HUES48 (cell line): ENCODE measurements at regions not wholly inside any gene's neighbourhood (a gene's known extent, or its start where the extent isn't known, plus 50 kb on each side); places are given as distances from the start of the nearest gene placed in this dataset.
"Not testable (repeated sequence)": the region's sequence is repeated elsewhere in the genome, so short reads cannot be mapped to it uniquely, and the experiment has no call there.

Source experiments
- H3K27ac ChIP-seq: one replicate; pipeline ENCODE4 v1.7.0; 2013; ENCODE audit warnings: low read depth, low read length, inconsistent platforms
- H3K27me3 ChIP-seq: 2 replicates; pipeline ENCODE4 v1.6.1; 2013; ENCODE audit warnings: mild to moderate bottlenecking, low read length; ENCODE audit not compliant: control insufficient read depth, insufficient read depth
- H3K36me3 ChIP-seq: 2 replicates; pipeline ENCODE4 v1.6.1; 2013; ENCODE audit warnings: low read length; ENCODE audit not compliant: control insufficient read depth, insufficient read depth
- H3K4me1 ChIP-seq: 2 replicates; pipeline ENCODE4 v1.6.1; 2013; ENCODE audit warnings: mild to moderate bottlenecking, low read length; ENCODE audit not compliant: control insufficient read depth, insufficient read depth
- H3K4me3 ChIP-seq: 2 replicates; pipeline ENCODE4 v1.5.1; 2013; ENCODE audit warnings: mild to moderate bottlenecking, low read depth, low read length
- H3K9ac ChIP-seq: 2 replicates; pipeline ENCODE4 v1.6.1; 2013; ENCODE audit warnings: mild to moderate bottlenecking, low read depth, low read length, moderate library complexity
- H3K9me3 ChIP-seq: 2 replicates; pipeline ENCODE4 v1.6.1; 2013; ENCODE audit warnings: low read length; ENCODE audit not compliant: control insufficient read depth, insufficient read depth

DNA sequence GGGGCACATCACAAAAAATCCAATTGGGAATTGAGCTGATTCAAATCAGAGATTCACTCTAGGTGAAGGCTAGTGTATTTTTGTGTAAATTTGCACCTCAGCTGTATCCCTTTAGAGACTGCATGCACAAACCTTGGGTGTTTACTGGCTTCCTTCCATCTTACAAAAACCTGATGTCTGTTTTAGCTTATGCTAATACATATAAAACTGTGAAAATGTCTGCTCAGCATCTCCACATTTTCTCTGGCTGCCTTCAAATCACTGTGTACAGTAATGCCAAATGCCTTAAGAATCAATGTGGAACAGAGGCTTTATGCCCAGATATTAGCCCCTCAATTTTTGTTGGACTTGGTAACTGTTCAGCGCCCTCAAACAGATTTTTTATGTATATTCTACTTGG, 675.8 kb upstream of the SLITRK6 start:
- Histone ChIP-seq H3K36me3 (no peaks in the 10 kb centered on the region), H3K27ac (no peak overlapping the region), H3K9ac (no peak overlapping the region)

GRCh38 chr13:86476656-86477055, 677.4 kb upstream of the SLITRK6 start:
- no peak overlapping the region for H3K4me3 ChIP-seq
- no peaks in the 10 kb centered on the region for H3K4me1 ChIP-seq
- H3K36me3 ChIP-seq = no peaks in the 10 kb centered on the region
- no peaks in the 10 kb centered on the region for H3K27me3 ChIP-seq
- no peaks in the 10 kb centered on the region for H3K9me3 ChIP-seq
- no peak overlapping the region for H3K27ac ChIP-seq
- no peak overlapping the region for H3K9ac ChIP-seq

More for the DNA sequence above, 675.8 kb upstream of the SLITRK6 start:
- Histone ChIP-seq H3K4me1 (no peaks in the 10 kb centered on the region), H3K9me3 (no peaks in the 10 kb centered on the region), H3K27me3 (no peaks in the 10 kb centered on the region), H3K4me3 (no peak overlapping the region)

GRCh38 chr13:86486582-86486981, 687.4 kb upstream of the SLITRK6 start:
- Histone ChIP-seq H3K9me3 (no peaks in the 10 kb centered on the region), H3K27me3 (no peaks in the 10 kb centered on the region), H3K36me3 (no peaks in the 10 kb centered on the region), H3K9ac (no peak overlapping the region), H3K4me1 (0 out of 2 replicates have a peak, but pooled peaks cover 4% of the 10 kb centered on the region), H3K4me3 (no peak overlapping the region), H3K27ac (no peak overlapping the region)

- Histone ChIP-seq H3K9ac (no peak overlapping the region), H3K4me1 (no peaks in the 10 kb centered on the region), H3K27me3 (no peaks in the 10 kb centered on the region), H3K36me3 (no peaks in the 10 kb centered on the region), H3K27ac (no peak overlapping the region), H3K9me3 (no peaks in the 10 kb centered on the region), H3K4me3 (no peak overlapping the region)
These were observed 691.9 kb upstream of the SLITRK6 start for GRCh38 chr13:86491121-86491520.

DNA sequence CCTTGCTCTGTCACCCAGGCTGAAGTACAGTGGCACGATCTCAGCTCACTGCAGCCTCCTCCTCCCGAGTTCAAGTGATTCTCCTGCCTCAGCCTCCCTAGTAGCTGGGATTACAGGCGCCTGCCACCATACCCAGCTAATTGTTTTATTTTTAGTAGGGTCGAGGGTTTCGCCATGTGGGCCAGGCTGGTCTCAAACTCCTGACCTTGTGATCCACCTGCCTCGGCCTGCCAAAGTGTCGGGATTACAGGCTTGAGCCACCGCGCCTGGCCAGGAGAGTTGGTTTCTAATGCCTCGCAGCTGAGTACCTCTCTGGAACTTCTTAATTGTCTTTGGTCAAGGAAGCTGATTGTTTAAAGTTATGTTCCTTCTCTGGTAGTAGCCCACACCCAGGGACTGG, 702.7 kb upstream of the SLITRK6 start:
- H3K36me3 ChIP-seq, H3K4me1 ChIP-seq, H3K4me3 ChIP-seq, H3K27me3 ChIP-seq, H3K9ac ChIP-seq, H3K27ac ChIP-seq, H3K9me3 ChIP-seq: not testable (repeated sequence)

GRCh38 chr13:86510792-86511191, 711.6 kb upstream of the SLITRK6 start:
- Histone ChIP-seq H3K9me3 (no peaks in the 10 kb centered on the region), H3K27ac (no peak overlapping the region), H3K9ac (no peak overlapping the region), H3K4me1 (peaks cover 6% of the 10 kb centered on the region; the same call in 1 of the 2 replicates), H3K27me3 (no peaks in the 10 kb centered on the region), H3K36me3 (no peaks in the 10 kb centered on the region), H3K4me3 (no peak overlapping the region)

GRCh38 chr13:86541461-86541860, 742.2 kb upstream of the SLITRK6 start:
- Histone ChIP-seq H3K27me3 (no peaks in the 10 kb centered on the region), H3K4me3 (no peak overlapping the region), H3K36me3 (no peaks in the 10 kb centered on the region), H3K9ac (no peak overlapping the region), H3K4me1 (no peaks in the 10 kb centered on the region), H3K27ac (no peak overlapping the region), H3K9me3 (no peaks in the 10 kb centered on the region)

- H3K27ac ChIP-seq = no peak overlapping the region
- H3K9ac ChIP-seq = no peak overlapping the region
- no peaks in the 10 kb centered on the region for H3K27me3 ChIP-seq
- no peaks in the 10 kb centered on the region for H3K9me3 ChIP-seq
- no peak overlapping the region for H3K4me3 ChIP-seq
- no peaks in the 10 kb centered on the region for H3K4me1 ChIP-seq
- no peaks in the 10 kb centered on the region for H3K36me3 ChIP-seq
These were observed 754.8 kb upstream of the SLITRK6 start for GRCh38 chr13:86554066-86554465.

DNA sequence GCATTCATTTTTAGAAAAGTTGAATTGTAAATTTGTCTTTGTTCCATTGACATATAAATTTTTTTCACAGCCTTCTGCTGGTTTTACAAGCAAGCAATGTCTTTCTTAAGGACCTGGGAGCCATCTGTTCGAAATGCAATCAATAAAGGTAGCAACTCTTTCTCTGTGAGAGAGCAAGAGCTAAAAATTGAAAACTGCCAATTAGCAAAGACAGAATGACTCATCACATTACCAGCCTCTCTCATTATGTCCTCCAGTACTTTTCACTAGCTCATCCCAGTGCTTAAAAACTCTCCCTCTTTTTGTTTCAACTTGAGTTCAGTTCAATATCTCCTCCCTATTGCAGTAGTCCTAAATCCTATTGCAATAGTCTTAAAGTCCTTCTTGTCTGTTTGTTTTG, 760.7 kb upstream of the SLITRK6 start:
- Histone ChIP-seq H3K27ac (no peak overlapping the region), H3K27me3 (no peaks in the 10 kb centered on the region), H3K36me3 (no peaks in the 10 kb centered on the region), H3K9ac (no peak overlapping the region), H3K4me3 (no peak overlapping the region), H3K4me1 (peaks cover 4% of the 10 kb centered on the region; the same call in 1 of the 2 replicates), H3K9me3 (no peaks in the 10 kb centered on the region)

- Histone ChIP-seq H3K36me3 (no peaks in the 10 kb centered on the region), H3K27ac (no peak overlapping the region), H3K9me3 (no peaks in the 10 kb centered on the region), H3K4me1 (peaks cover 4% of the 10 kb centered on the region; the same call in 1 of the 2 replicates), H3K9ac (no peak overlapping the region), H3K4me3 (no peak overlapping the region), H3K27me3 (no peaks in the 10 kb centered on the region)
These were observed 763.6 kb upstream of the SLITRK6 start for GRCh38 chr13:86562866-86563265.

DNA sequence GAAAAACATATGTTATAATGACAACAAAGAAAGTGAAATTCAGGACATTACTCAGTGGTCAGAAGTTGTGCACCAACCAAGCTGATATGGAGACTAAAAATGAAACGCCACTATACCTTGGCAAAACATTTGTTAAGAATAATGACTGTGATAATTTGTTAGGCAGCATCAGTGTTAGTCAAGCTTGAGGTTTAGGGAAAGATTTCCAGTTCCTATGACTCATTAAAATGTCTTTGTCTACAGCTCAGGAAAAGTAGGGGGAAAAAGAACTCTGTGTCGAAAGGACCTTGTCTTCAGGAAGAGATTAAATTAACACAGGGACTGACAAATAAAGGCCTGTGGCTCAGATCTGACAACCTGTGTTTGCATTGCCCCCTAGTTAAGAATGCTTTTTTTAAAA, 764.1 kb upstream of the SLITRK6 start:
- Histone ChIP-seq H3K4me1 (peaks cover 4% of the 10 kb centered on the region; the same call in 1 of the 2 replicates), H3K4me3 (no peak overlapping the region), H3K27me3 (no peaks in the 10 kb centered on the region), H3K9me3 (no peaks in the 10 kb centered on the region), H3K9ac (no peak overlapping the region), H3K27ac (no peak overlapping the region), H3K36me3 (no peaks in the 10 kb centered on the region)

- no peaks in the 10 kb centered on the region for H3K36me3 ChIP-seq
- H3K27me3 ChIP-seq = no peaks in the 10 kb centered on the region
- no peak overlapping the region for H3K4me3 ChIP-seq
- no peak overlapping the region for H3K27ac ChIP-seq
- H3K4me1 ChIP-seq = no peaks in the 10 kb centered on the region
- H3K9ac ChIP-seq = no peak overlapping the region
- H3K9me3 ChIP-seq = no peaks in the 10 kb centered on the region
These were observed 767.9 kb upstream of the SLITRK6 start for GRCh38 chr13:86567119-86567518.
